NCI-H748 (cell line): ENCODE measurements at regions not wholly inside any gene's neighbourhood (a gene's known extent, or its start where the extent isn't known, plus 50 kb on each side); places are given as distances from the start of the nearest gene placed in this dataset.
A peak's percentile ranks its signal among the peaks of the same experiment; 100 is the strongest.
"Not testable (repeated sequence)": the region's sequence is repeated elsewhere in the genome, so short reads cannot be mapped to it uniquely, and the experiment has no call there.

Source experiments
- DNase-seq: peaks from one replicate; lab custom pipeline; 2025; ENCODE audit not compliant: unreplicated experiment; lab: John Stamatoyannopoulos, UW

GRCh38 chr22:49512487-49513165, 315.0 kb downstream of the BRD1 start:
- peak; percentile 88 for DNase-seq

- DNase-seq, result not testable (repeated sequence)
These were observed 316.1 kb downstream of the BRD1 start for GRCh38 chr22:49511393-49512189.

- no peak for DNase-seq
These were observed 317.0 kb downstream of the BRD1 start for GRCh38 chr22:49510718-49511117.

GRCh38 chr22:49509016-49509415, 318.7 kb downstream of the BRD1 start:
- no peak for DNase-seq

GRCh38 chr22:49508561-49508960, 319.1 kb downstream of the BRD1 start:
- DNase-seq, result peak; percentile 62

GRCh38 chr22:49507607-49508292, 319.9 kb downstream of the BRD1 start:
- DNase-seq, result no peak

GRCh38 chr22:49506010-49506400, 321.7 kb downstream of the BRD1 start:
- no peak for DNase-seq

- DNase-seq, result no peak
These were observed 322.2 kb downstream of the BRD1 start for GRCh38 chr22:49505337-49506009.

GRCh38 chr22:49503896-49504521, 323.7 kb downstream of the BRD1 start:
- no peak for DNase-seq

- DNase-seq, result no peak
These were observed 324.4 kb downstream of the BRD1 start for GRCh38 chr22:49503321-49503720.

- DNase-seq, result no peak
These were observed 325.4 kb downstream of the BRD1 start for GRCh38 chr22:49502126-49502826.

GRCh38 chr22:49500942-49501395, 326.7 kb downstream of the BRD1 start:
- DNase-seq, result no peak

GRCh38 chr22:49500076-49500460, 327.6 kb downstream of the BRD1 start:
- no peak for DNase-seq

- no peak for DNase-seq
These were observed 328.1 kb downstream of the BRD1 start for GRCh38 chr22:49499433-49500075.

- peak; percentile 62 for DNase-seq
These were observed 330.4 kb downstream of the BRD1 start for GRCh38 chr22:49497266-49497665.

GRCh38 chr22:49494555-49494954, 333.1 kb downstream of the BRD1 start:
- DNase-seq, result no peak

GRCh38 chr22:49492741-49493251, 334.9 kb downstream of the BRD1 start:
- no peak for DNase-seq

GRCh38 chr22:49492308-49492707, 335.4 kb downstream of the BRD1 start:
- DNase-seq, result no peak

GRCh38 chr22:49491726-49492125, 335.9 kb downstream of the BRD1 start:
- no peak for DNase-seq
